ENCODE measurements at regions not wholly inside any gene's neighbourhood (a gene's known extent, or its start where the extent isn't known, plus 50 kb on each side); places are given as distances from the start of the nearest gene placed in this dataset.
"Not testable (repeated sequence)": the region's sequence is repeated elsewhere in the genome, so short reads cannot be mapped to it uniquely, and the experiment has no call there.

DNA sequence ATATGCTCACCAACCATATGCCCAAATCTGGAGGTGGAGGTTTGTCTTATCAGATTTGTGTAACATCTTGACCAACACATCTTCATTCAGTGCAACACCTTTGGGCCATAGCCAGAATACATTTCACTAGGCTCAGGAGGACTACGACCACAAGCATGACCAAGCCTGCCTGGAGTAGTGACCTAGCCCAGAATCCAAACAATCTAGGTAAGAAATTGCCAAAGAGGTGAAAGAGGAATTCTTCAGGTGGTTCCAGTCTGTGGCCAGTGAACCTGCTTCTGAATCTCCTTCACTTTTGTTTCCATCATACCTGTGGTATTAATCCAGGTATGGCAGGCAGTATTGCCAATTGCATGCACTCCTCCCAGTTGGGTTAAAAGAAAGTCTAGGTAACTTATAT is 112.8 kb upstream of the RAB18 start:
- no peak for DNase-seq (ENCODE audit: low read depth in 4 of 4, low spot score in 3 of 4)

DNA sequence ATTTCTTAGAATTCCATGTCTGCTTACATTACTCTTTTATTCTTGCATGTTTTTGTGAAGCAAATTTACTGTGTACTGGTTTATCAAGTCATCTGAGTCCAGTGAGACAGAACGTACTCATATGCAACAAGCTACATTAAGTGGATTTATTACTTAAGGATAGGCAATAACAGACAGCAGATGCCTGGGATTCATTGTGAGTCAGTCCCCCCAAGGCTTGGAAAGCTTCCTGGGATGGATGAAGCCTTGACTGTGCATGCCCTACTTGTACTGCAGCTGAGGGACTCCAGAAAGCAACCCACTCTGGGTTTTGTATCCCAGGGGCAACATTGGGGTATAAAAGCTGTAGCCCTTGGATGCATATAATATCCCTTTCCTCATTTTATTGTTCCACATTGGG is 113.4 kb upstream of the RAB18 start:
- no peak for DNase-seq (ENCODE audit: low read depth in 4 of 4, low spot score in 3 of 4)

GRCh38 chr10:27388761-27389399 is 115.2 kb upstream of the RAB18 start:
- no peak for DNase-seq (ENCODE audit: low read depth in 4 of 4, low spot score in 3 of 4)

DNA sequence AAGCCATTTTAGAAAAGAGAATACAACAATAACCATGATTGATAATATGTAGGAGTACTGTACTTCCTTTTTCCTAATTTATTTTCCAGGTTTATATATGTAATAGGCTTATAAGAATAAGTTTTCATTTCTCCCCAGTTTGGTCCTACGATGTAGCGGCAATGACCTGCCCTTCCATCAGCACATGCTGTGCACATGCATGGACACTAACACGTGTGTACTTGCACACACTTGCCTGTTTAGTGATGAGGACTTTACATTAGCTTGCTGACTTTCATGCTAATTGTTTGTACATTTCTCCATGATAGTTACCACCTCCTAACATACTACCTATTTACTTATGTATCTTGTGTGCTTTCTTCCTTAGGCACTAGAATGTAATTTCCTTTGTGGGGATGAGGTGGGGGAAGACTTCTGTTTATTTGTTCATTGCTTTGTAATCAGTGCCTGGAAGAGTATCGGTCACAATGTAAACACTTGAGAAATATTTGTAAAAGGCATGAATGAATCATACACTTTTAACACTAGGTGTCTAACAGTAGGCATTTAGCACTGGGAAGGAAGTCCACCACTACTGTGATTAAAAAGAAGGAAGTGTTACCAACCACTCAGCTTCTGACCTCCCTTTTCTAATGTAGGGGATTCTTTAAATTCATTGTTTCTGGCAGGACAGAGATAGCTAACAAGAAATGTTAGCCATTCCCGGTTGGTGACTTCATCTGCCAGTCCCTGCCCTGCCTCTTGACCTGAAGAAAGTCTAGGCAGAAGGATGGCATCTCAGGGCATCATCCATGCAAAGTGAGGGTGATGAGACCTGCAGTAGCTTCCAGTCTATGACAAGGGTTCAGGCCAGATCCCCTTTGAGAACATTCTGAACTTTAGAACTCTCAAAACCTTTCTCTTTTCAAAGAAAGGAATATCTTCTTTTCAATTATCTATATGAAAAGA is 120.2 kb upstream of the RAB18 start:
- no peak for DNase-seq (ENCODE audit: low read depth in 4 of 4, low spot score in 3 of 4)

DNA sequence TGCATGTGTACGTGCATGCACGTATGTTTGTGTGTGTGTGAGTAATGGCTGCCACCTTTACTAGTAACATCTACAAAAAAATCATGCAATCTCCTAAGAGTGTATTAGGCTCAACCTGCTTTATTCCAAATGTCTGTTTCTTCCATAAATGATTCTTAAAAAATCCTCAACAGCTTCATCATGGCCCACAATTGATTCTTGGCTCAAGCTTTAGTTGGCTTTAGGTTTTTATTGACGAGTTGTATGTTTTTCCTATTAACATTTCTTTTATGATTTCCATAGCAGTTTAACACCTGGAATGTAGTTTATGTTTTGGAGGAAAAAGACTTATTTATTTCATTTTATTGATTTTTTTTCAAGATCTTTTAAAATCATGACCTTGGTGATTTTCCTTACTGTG is 121.9 kb upstream of the RAB18 start:
- no peak for DNase-seq (ENCODE audit: low read depth in 4 of 4, low spot score in 3 of 4)

DNA sequence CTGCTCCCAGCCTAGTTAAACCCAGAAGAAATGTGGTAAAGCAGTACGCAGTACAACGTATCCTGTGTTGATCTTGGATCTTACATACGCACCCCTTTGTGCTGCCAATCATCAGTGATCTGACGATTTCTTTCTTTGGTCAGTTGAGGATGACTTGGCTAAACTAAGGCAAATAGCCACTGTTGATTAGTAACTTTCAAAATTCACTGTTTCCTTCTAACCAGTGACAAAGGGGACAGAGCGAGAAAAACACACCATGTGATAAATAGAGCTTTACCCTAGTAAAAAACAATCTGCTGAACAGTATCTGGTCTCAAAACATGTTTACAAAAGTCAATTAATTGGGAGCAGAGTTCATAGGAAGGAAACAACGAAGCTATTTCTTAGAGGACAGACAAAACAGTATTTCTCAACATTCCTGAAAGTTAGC is 123.2 kb upstream of the RAB18 start:
- no peak for DNase-seq (ENCODE audit: low read depth in 4 of 4, low spot score in 3 of 4)

- DNase-seq (ENCODE audit: low read depth in 4 of 4, low spot score in 3 of 4), result not testable (repeated sequence)
Measured at GRCh38 chr10:27379041-27379440, 125.1 kb upstream of the RAB18 start.

- DNase-seq (ENCODE audit: low read depth in 4 of 4, low spot score in 3 of 4), result no peak
Measured at GRCh38 chr10:27373566-27374160, 130.4 kb upstream of the RAB18 start.

- no peak for DNase-seq (ENCODE audit: low read depth in 4 of 4, low spot score in 3 of 4)
Measured at GRCh38 chr10:27372095-27372494, 131.5 kb upstream of the ACBD5 start.

DNA sequence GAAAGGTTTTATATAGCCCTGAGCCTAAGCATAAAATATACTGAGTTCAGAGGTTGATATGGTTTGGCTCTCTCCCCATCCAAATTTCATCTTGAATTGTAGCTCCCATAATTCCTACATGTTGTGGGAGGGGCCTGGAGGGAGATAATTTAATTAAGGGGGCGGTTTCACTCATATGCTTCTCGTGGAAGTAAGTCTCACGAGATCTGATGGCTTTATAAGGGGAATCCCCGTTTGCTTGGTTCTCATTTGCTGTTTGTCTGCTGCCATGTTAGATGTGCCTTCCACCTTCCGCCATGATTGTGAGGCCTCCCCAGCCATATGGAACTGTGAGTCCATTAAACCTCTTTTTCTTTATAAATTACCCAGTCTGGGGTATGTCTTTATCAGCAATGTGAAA is 130.8 kb upstream of the ACBD5 start:
- not testable (repeated sequence) for DNase-seq (ENCODE audit: low read depth in 4 of 4, low spot score in 3 of 4)

DNA sequence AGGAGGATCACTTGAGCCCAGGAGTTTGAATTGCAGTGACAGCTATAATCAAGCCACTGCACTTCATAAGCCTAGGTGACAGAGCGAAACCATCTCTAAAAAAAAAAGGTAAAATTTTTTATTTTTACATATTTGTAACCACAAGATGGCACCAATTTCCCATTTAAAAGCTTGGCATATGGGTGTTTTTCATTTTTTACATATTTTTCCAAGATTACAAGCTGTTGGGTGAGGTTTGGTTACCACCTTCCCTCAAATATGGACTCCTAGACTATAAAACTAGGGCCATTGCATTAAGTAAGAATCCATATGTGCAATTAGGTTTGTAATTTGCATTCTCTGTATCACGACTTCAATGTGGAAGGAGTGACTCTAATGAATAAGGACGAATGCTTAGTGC is 129.3 kb upstream of the ACBD5 start:
- no peak for DNase-seq (ENCODE audit: low read depth in 4 of 4, low spot score in 3 of 4)

DNA sequence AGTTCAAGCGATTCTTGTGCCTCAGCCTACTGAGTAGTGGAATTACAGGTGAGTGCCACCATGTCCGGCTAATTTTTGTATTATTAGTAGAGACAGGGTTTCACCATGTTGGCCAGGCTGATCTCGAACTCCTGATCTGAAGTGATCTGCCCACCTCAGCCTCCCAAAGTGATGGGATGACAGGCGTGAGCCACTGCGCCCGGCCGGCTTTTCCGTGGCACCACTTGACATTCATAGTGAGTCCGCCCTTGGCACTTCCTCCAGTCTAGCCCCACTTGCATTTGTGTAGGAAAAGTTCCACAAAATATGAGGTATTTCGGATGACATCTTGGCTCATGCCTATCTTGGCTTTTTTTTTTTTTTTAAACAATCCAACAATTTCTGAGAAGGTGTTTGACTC is 128.1 kb upstream of the ACBD5 start:
- DNase-seq (ENCODE audit: low read depth in 4 of 4, low spot score in 3 of 4), result no peak

- DNase-seq (ENCODE audit: low read depth in 4 of 4, low spot score in 3 of 4), result no peak
Measured at GRCh38 chr10:27366769-27367168, 126.2 kb upstream of the ACBD5 start.

GRCh38 chr10:27364028-27364427 is 123.4 kb upstream of the ACBD5 start:
- DNase-seq (ENCODE audit: low read depth in 4 of 4, low spot score in 3 of 4), result no peak

GRCh38 chr10:27360581-27361172 is 120.1 kb upstream of the ACBD5 start:
- peak; percentile 38 to 68 (median 60) for DNase-seq (ENCODE audit: low read depth in 4 of 4, low spot score in 3 of 4)

DNA sequence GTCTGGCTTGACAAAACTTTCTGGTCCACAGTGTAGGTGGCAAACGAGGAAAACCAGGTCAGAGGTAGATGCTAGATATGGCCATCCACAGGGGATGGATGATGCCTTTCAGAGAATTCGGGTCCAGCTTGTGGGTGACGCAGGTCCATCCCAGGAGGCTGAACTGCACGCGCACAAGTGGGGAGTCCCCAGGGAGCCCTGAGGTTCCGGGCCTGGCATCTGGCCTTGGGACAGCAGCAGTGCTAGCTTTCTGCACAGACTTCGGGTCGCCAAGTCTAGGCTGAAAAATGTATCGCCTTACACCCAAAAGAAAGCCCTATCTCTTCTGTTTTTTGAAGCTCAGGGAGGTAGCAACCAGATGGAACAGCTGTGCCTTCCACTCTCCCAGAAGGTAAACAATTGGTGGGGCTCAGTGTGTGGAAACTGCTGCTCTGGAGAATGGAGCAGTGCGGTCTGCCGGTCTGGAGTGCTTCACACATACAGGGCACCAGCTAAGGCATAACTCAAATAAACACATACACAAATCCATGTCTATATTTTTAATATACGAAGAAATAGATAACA is 119.3 kb upstream of the ACBD5 start:
- no peak for DNase-seq (ENCODE audit: low read depth in 4 of 4, low spot score in 3 of 4)

DNA sequence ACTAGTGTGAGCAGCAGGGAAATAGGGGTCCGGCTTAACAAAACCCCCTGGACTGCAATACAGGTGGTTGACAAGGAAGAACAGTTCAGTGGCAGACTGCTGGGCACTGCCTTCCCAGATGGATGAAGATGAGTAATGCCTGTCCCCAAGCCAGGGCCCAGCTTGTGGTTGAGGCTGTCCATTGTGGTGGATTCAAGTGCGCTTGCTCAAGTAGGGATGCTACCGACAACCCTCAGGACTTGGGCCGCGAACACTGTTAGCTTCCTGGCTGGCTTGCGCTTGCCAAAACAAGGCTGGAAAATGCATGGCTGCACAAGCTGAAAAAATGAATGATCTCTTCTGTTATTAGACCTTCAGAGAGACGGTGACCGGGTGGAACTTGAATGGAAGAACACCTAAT is 116.1 kb upstream of the ACBD5 start:
- no peak for DNase-seq (ENCODE audit: low read depth in 4 of 4, low spot score in 3 of 4)

DNA sequence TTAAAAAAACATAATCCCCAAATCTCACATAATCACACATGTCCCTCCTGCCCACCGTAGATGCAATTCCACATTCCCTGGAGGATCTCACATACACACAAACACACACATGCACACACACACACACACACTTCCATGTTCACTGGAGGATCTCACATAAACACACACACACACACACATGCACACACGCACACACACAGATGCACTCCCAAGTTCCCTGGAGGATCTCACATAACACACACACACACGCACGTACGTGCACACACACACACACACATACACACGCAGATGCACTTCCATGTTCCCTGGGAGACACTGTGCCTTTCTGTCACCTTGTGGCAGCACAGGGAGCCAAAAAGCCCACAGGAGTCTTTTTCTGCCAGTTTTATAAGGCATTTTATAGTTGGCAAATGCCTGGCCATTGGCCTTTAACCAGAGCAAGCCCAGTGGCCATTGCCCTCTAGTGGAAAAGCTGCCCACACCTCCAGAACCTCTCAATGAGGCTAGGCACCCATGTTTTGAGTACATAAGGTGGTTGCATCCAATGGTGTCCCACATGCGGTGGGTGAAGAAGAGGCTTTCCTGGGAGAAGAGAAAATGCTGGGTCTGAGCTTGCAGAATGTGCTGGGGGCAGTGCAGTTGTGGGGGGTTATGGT is 115.4 kb upstream of the ACBD5 start:
- no peak for DNase-seq (ENCODE audit: low read depth in 4 of 4, low spot score in 3 of 4)

DNA sequence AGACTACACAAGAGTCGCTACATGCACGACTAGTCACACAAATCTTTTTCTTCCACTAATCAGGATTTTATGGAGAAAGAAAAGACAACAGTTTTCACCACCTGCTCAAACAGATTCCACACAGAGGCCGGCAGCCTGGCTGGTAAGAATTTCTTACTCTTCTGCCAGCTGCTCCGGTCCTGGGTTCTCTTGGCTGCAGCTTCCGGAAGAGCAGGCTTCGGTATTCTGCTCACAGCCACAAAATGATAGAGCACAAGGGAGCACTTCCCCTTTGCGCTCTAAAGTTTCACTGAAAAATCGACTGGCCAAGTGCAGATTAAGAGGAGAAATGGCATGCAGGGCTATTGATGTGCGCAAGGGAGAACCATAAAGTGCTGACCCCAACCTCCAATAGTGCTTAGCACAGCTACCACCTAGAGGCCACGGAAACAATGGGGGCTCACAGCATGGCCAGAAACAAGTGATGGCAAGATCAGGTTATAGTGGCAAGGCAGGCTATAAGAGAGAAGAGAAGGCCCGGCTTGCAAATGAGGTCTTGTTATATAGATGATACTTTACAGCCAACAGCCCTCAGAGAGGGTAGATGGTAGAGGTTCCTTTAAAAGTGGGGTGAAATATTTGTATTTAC is 114.2 kb upstream of the ACBD5 start:
- DNase-seq (ENCODE audit: low read depth in 4 of 4, low spot score in 3 of 4), result not testable (repeated sequence)

- not testable (repeated sequence) for DNase-seq (ENCODE audit: low read depth in 4 of 4, low spot score in 3 of 4)
Measured at GRCh38 chr10:27354100-27354499, 113.5 kb upstream of the ACBD5 start.
